Vagina (tissue), 2 donors: ENCODE measurements at regions not wholly inside any gene's neighbourhood (a gene's known extent, or its start where the extent isn't known, plus 50 kb on each side); places are given as distances from the start of the nearest gene placed in this dataset.

ENCODE experiments used
- POLR2A ChIP-seq, 2 donors: fragments of 450-650 bp; IDR thresholded peaks; one replicate each; pipeline ENCODE4 v1.6.1; 2017; ENCODE audit warnings: antibody characterized with exemption in 2 of 2, mild to moderate bottlenecking in 2 of 2, moderate library complexity in 2 of 2
- POLR2AphosphoS5 ChIP-seq, 2 donors: sonication (generic); formaldehyde crosslinking; IDR thresholded peaks; one replicate each; pipeline ENCODE4 v1.9.0; 2017; ENCODE audit warnings: antibody characterized with exemption in 2 of 2, mild to moderate bottlenecking in 2 of 2, low read depth in 1 of 2; ENCODE audit not compliant: insufficient read depth in 1 of 2
- TF ChIP-seq, protein P1 (sequence below), 3 experiments: fragments of 450-650 bp in 2 of 3; fragments of 200-600 bp in 1 of 3; sonication (generic) in 1 of 3; IDR thresholded peaks; one replicate each; pipeline ENCODE4 v1.5.1; 2017 to 2019; ENCODE audit warnings: antibody characterized with exemption in 3 of 3, mild to moderate bottlenecking in 2 of 3, moderate library complexity in 2 of 3

DNA sequence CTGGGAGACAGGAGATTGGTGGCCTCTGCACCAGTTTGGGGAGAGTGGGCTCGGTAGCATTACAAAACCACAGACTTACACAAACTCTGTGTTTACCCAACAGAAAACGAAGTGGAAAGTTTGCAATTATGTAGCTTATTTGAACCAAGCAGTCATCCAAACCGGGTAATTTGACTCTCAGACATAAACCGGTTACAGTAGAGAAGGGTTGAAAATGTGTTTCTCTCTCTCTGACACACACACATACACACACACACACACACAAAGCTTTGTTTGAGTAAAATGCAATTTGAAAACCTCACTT, 97.1 kb upstream of the ZNF608 start:
- TF ChIP-seq, protein P1, sequence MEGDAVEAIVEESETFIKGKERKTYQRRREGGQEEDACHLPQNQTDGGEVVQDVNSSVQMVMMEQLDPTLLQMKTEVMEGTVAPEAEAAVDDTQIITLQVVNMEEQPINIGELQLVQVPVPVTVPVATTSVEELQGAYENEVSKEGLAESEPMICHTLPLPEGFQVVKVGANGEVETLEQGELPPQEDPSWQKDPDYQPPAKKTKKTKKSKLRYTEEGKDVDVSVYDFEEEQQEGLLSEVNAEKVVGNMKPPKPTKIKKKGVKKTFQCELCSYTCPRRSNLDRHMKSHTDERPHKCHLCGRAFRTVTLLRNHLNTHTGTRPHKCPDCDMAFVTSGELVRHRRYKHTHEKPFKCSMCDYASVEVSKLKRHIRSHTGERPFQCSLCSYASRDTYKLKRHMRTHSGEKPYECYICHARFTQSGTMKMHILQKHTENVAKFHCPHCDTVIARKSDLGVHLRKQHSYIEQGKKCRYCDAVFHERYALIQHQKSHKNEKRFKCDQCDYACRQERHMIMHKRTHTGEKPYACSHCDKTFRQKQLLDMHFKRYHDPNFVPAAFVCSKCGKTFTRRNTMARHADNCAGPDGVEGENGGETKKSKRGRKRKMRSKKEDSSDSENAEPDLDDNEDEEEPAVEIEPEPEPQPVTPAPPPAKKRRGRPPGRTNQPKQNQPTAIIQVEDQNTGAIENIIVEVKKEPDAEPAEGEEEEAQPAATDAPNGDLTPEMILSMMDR (IDR thresholded peaks at IDR 0.05): no peak
- TF ChIP-seq POLR2AphosphoS5 (IDR thresholded peaks at IDR 0.05; ENCODE audit: insufficient read depth in 1 of 2, low read depth in 1 of 2): no peak
- TF ChIP-seq POLR2A (IDR thresholded peaks at IDR 0.05): no peak
